ENCODE measurements at regions not wholly inside any gene's neighbourhood (a gene's known extent, or its start where the extent isn't known, plus 50 kb on each side); places are given as distances from the start of the nearest gene placed in this dataset.

- H3K9ac ChIP-seq (ENCODE audit: insufficient read depth, low read length), result no peak overlapping the region
- H3K4me3 ChIP-seq (replicated peaks in 1 of 4; ENCODE audit: control extremely low read depth in 1 of 4, insufficient read depth in 1 of 4, low read depth in 3 of 4, low read length in 4 of 4), result no peak overlapping the region
- no peak overlapping the region for H3K4me2 ChIP-seq (ENCODE audit: extremely low read depth, insufficient read depth, low read length)
- peaks cover 100% of the 10 kb centered on the region for H3K79me2 ChIP-seq (ENCODE audit: control insufficient read depth, insufficient read depth, low read length)
- no peaks in the 10 kb centered on the region for H3K27me3 ChIP-seq (ENCODE audit: control insufficient read depth, insufficient read depth, low read length)
- H4K20me1 ChIP-seq (ENCODE audit: control insufficient read depth, extremely low read depth, insufficient read depth, low read length), result no peaks in the 10 kb centered on the region
- peaks cover 14% of the 10 kb centered on the region for H3K4me1 ChIP-seq (ENCODE audit: control insufficient read depth, extremely low read depth, insufficient read depth, low read length)
- H2AFZ ChIP-seq (ENCODE audit: low read length), result no peak overlapping the region
- H3K27ac ChIP-seq (ENCODE audit: insufficient read depth, low read length), result no peak overlapping the region
- peaks cover 3% of the 10 kb centered on the region for H3K36me3 ChIP-seq (ENCODE audit: control insufficient read depth, insufficient read depth, low read length)
- TF ChIP-seq CTCF (conservative IDR thresholded peaks at IDR 0.05 in 1 of 2, IDR thresholded peaks at IDR 0.05 in 1 of 2; ENCODE audit: low read depth in 1 of 2, low read length in 2 of 2) (no peak), EZH2 (IDR thresholded peaks at IDR 0.05; ENCODE audit: low read length, missing control alignments) (no peak)
- H3K9me3 ChIP-seq (ENCODE audit: control insufficient read depth, insufficient read depth, low read depth, low read length), result no peaks in the 10 kb centered on the region
- no peak for DNase-seq (ENCODE audit: low read depth in 2 of 2)
Measured at GRCh38 chr7:130931423-130931822, 197.4 kb upstream of the KLF14 start.

- no peak overlapping the region for H3K9ac ChIP-seq (ENCODE audit: insufficient read depth, low read length)
- H3K79me2 ChIP-seq (ENCODE audit: control insufficient read depth, insufficient read depth, low read length), result peaks cover 100% of the 10 kb centered on the region
- DNase-seq (ENCODE audit: low read depth in 2 of 2), result no peak
- H2AFZ ChIP-seq (ENCODE audit: low read length), result no peak overlapping the region
- no peak overlapping the region for H3K4me3 ChIP-seq (replicated peaks in 1 of 4; ENCODE audit: control extremely low read depth in 1 of 4, insufficient read depth in 1 of 4, low read depth in 3 of 4, low read length in 4 of 4)
- no peak overlapping the region for H3K4me2 ChIP-seq (ENCODE audit: extremely low read depth, insufficient read depth, low read length)
- no peaks in the 10 kb centered on the region for H3K9me3 ChIP-seq (ENCODE audit: control insufficient read depth, insufficient read depth, low read depth, low read length)
- H3K36me3 ChIP-seq (ENCODE audit: control insufficient read depth, insufficient read depth, low read length), result peaks cover 3% of the 10 kb centered on the region
- no peaks in the 10 kb centered on the region for H4K20me1 ChIP-seq (ENCODE audit: control insufficient read depth, extremely low read depth, insufficient read depth, low read length)
- H3K27me3 ChIP-seq (ENCODE audit: control insufficient read depth, insufficient read depth, low read length), result no peaks in the 10 kb centered on the region
- H3K4me1 ChIP-seq (ENCODE audit: control insufficient read depth, extremely low read depth, insufficient read depth, low read length), result peaks cover 14% of the 10 kb centered on the region
- TF ChIP-seq CTCF (conservative IDR thresholded peaks at IDR 0.05 in 1 of 2, IDR thresholded peaks at IDR 0.05 in 1 of 2; ENCODE audit: low read depth in 1 of 2, low read length in 2 of 2) (no peak), EZH2 (IDR thresholded peaks at IDR 0.05; ENCODE audit: low read length, missing control alignments) (no peak)
- H3K27ac ChIP-seq (ENCODE audit: insufficient read depth, low read length), result no peak overlapping the region
Measured at GRCh38 chr7:130932088-130932487, 198.1 kb upstream of the KLF14 start.

GRCh38 chr7:130932667-130933432, 198.8 kb upstream of the KLF14 start:
- no peaks in the 10 kb centered on the region for H3K27me3 ChIP-seq (ENCODE audit: control insufficient read depth, insufficient read depth, low read length)
- H4K20me1 ChIP-seq (ENCODE audit: control insufficient read depth, extremely low read depth, insufficient read depth, low read length), result no peaks in the 10 kb centered on the region
- peaks cover 100% of the 10 kb centered on the region for H3K79me2 ChIP-seq (ENCODE audit: control insufficient read depth, insufficient read depth, low read length)
- no peak for DNase-seq (ENCODE audit: low read depth in 2 of 2)
- no peak overlapping the region for H3K27ac ChIP-seq (ENCODE audit: insufficient read depth, low read length)
- TF ChIP-seq EZH2 (IDR thresholded peaks at IDR 0.05; ENCODE audit: low read length, missing control alignments) (no peak), CTCF (conservative IDR thresholded peaks at IDR 0.05 in 1 of 2, IDR thresholded peaks at IDR 0.05 in 1 of 2; ENCODE audit: low read depth in 1 of 2, low read length in 2 of 2) (no peak)
- H3K9me3 ChIP-seq (ENCODE audit: control insufficient read depth, insufficient read depth, low read depth, low read length), result no peaks in the 10 kb centered on the region
- H3K4me3 ChIP-seq (replicated peaks in 1 of 4; ENCODE audit: control extremely low read depth in 1 of 4, insufficient read depth in 1 of 4, low read depth in 3 of 4, low read length in 4 of 4), result no peak overlapping the region
- no peak overlapping the region for H2AFZ ChIP-seq (ENCODE audit: low read length)
- peaks cover 14% of the 10 kb centered on the region for H3K4me1 ChIP-seq (ENCODE audit: control insufficient read depth, extremely low read depth, insufficient read depth, low read length)
- H3K36me3 ChIP-seq (ENCODE audit: control insufficient read depth, insufficient read depth, low read length), result peaks cover 3% of the 10 kb centered on the region
- no peak overlapping the region for H3K4me2 ChIP-seq (ENCODE audit: extremely low read depth, insufficient read depth, low read length)
- H3K9ac ChIP-seq (ENCODE audit: insufficient read depth, low read length), result no peak overlapping the region
